Fibroblast of villous mesenchyme (primary cell): ENCODE measurements at regions not wholly inside any gene's neighbourhood (a gene's known extent, or its start where the extent isn't known, plus 50 kb on each side); places are given as distances from the start of the nearest gene placed in this dataset.

Source experiments
- DNase-seq: peaks from one replicate; pipeline ENCODE4 v3.0.0-alpha.2; 2010; ENCODE audit warnings: low read depth
- H3K4me3 ChIP-seq: 2 replicates; pipeline ENCODE4 v1.5.1; 2011; ENCODE audit warnings: low read depth, mild to moderate bottlenecking, low read length
- TF ChIP-seq, protein P1 (sequence below): IDR thresholded peaks from 2 replicates; pipeline ENCODE4 v1.5.1; 2012; ENCODE audit warnings: low read depth, mild to moderate bottlenecking, low read length; ENCODE audit not compliant: insufficient read depth

DNA sequence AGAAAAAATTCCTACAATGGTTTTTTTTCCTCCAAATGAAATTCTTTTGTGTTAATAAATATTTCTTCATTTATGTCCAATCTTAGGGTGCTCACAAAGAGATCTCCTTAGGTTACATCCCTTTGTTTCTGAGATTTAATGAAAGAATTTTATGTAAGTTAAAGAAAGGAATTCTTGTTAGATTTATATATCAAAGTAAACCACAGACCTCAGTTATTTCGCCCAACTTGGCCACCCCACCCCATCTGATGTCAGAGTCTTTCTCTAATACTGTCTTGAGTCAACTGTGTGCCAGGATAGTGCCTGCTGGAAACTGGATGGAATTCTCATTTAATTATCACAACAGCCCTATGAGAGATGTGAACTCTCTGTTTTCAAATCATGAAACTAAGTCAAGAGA lies 259.9 kb downstream of the OPA1 start:
- TF ChIP-seq, protein P1, sequence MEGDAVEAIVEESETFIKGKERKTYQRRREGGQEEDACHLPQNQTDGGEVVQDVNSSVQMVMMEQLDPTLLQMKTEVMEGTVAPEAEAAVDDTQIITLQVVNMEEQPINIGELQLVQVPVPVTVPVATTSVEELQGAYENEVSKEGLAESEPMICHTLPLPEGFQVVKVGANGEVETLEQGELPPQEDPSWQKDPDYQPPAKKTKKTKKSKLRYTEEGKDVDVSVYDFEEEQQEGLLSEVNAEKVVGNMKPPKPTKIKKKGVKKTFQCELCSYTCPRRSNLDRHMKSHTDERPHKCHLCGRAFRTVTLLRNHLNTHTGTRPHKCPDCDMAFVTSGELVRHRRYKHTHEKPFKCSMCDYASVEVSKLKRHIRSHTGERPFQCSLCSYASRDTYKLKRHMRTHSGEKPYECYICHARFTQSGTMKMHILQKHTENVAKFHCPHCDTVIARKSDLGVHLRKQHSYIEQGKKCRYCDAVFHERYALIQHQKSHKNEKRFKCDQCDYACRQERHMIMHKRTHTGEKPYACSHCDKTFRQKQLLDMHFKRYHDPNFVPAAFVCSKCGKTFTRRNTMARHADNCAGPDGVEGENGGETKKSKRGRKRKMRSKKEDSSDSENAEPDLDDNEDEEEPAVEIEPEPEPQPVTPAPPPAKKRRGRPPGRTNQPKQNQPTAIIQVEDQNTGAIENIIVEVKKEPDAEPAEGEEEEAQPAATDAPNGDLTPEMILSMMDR: no peak
- DNase-seq: no peak

GRCh38 chr3:193853511-193854219 lies 260.7 kb downstream of the OPA1 start:
- H3K4me3 ChIP-seq: no peak overlapping the region
- no peak for DNase-seq
- TF ChIP-seq, protein P1: no peak

More for the DNA sequence above, 259.9 kb downstream of the OPA1 start:
- H3K4me3 ChIP-seq: no peak overlapping the region

DNA sequence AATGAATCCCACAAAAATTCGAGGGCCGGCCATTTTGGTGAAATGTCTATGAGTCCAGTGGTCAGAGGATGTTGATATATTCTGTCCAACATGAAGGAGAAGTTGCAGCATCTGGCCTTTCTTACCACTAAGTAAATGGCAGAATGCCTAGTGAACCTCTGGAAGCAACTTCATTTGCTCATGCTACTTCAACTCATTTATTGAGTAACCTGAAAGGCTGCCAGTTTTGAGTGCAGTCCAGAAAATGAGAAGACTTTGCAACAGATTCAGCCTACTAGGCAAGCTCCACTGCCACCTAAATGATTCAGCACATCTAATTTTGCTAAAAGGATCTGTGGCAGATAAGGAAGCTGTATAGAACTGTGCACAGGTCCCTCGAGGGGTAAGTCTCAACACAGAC lies 265.0 kb downstream of the OPA1 start:
- TF ChIP-seq, protein P1: no peak
- DNase-seq: peak; percentile 86
- no peak overlapping the region for H3K4me3 ChIP-seq

DNA sequence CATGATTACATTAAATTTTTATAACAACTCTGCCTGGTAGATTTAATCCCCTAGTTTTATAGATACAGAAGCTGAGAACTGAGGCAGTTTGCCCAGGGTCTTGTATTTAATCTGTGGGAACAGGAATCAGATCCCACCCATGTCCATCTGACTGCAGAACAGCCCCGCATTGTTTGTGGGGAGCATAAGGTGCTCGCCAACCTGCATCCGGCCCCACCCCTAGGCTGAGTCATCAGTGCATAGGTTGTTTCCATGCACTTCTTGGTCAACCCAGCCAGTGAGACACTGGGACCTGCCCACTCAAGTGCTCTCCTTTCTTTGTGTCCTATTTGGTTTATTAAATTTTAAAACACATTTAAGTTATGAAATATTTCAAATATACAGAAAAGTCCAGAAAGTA lies 266.2 kb downstream of the OPA1 start:
- TF ChIP-seq, protein P1: no peak
- no peak overlapping the region for H3K4me3 ChIP-seq
- no peak for DNase-seq

- TF ChIP-seq, protein P1: no peak
- no peak overlapping the region for H3K4me3 ChIP-seq
- no peak for DNase-seq
Measured at GRCh38 chr3:193861012-193861411, 268.0 kb downstream of the OPA1 start.

DNA sequence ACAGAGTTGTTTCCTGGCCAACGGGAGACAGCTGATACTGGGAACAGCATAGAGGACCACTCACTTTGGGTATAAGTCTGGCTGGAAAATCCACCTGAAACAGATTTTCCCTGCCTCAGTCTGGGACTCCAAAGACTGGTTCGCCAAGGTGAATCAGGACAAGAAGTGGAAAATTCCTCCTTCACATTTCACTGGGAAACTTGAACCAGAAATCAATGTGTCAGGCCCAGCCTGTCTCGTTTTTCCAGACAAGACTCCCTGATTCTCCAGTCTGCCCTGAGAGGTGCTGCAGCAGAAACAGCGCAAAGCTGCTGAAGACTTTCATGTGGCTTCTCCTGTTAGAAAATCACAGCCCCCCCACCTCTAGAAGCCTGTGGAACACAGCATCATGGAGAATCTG lies 269.8 kb downstream of the OPA1 start:
- no peak for DNase-seq
- TF ChIP-seq, protein P1: no peak
- no peak overlapping the region for H3K4me3 ChIP-seq
